Stimulated activated CD8-positive, alpha-beta memory T cell treated with anti-CD3 and anti-CD28 coated beads, Interleukin-12 subunit alpha, Interleukin-12 subunit beta, amount 100 ng/mL, for 4 hours (primary cell): ENCODE measurements at regions not wholly inside any gene's neighbourhood (a gene's known extent, or its start where the extent isn't known, plus 50 kb on each side); places are given as distances from the start of the nearest gene placed in this dataset.
"Not testable (repeated sequence)": the region's sequence is repeated elsewhere in the genome, so short reads cannot be mapped to it uniquely, and the experiment has no call there.

Source experiments
- DNase-seq: peaks from one replicate; pipeline ENCODE4 v3.0.0-alpha.2; 2020; ENCODE audit warnings: low read depth

GRCh38 chr10:8173866-8174243 is 119.4 kb downstream of the GATA3 start:
- DNase-seq, result no peak

GRCh38 chr10:8174762-8175161 is 120.3 kb downstream of the GATA3 start:
- DNase-seq, result no peak

GRCh38 chr10:8177526-8177925 is 123.0 kb downstream of the GATA3 start:
- not testable (repeated sequence) for DNase-seq

- DNase-seq, result not testable (repeated sequence)
Observed at GRCh38 chr10:8179773-8180172, 125.3 kb downstream of the GATA3 start.

- DNase-seq, result no peak
Observed at GRCh38 chr10:8180360-8181109, 126.0 kb downstream of the GATA3 start.

- no peak for DNase-seq
Observed at GRCh38 chr10:8181496-8182157, 127.1 kb downstream of the GATA3 start.

- DNase-seq, result no peak
Observed at GRCh38 chr10:8182806-8183205, 128.3 kb downstream of the GATA3 start.

- DNase-seq, result no peak
Observed at GRCh38 chr10:8183241-8183704, 128.8 kb downstream of the GATA3 start.

- DNase-seq, result no peak
Observed at GRCh38 chr10:8187171-8187666, 132.7 kb downstream of the GATA3 start.

GRCh38 chr10:8189458-8189857 is 135.0 kb downstream of the GATA3 start:
- no peak for DNase-seq

- no peak for DNase-seq
Observed at GRCh38 chr10:8192301-8192700, 137.8 kb downstream of the GATA3 start.

GRCh38 chr10:8193546-8193945 is 139.1 kb downstream of the GATA3 start:
- no peak for DNase-seq

GRCh38 chr10:8194050-8194449 is 139.6 kb downstream of the GATA3 start:
- no peak for DNase-seq

- DNase-seq, result no peak
Observed at GRCh38 chr10:8206882-8207281, 152.4 kb downstream of the GATA3 start.

- no peak for DNase-seq
Observed at GRCh38 chr10:8211631-8212030, 157.1 kb downstream of the GATA3 start.

GRCh38 chr10:8213735-8214134 is 159.2 kb downstream of the GATA3 start:
- no peak for DNase-seq

- DNase-seq, result no peak
Observed at GRCh38 chr10:8214587-8214986, 160.1 kb downstream of the GATA3 start.

GRCh38 chr10:8216893-8217292 is 162.4 kb downstream of the GATA3 start:
- no peak for DNase-seq

GRCh38 chr10:8221451-8221850 is 167.0 kb downstream of the GATA3 start:
- DNase-seq, result no peak

- no peak for DNase-seq
Observed at GRCh38 chr10:8224591-8224990, 170.1 kb downstream of the GATA3 start.

GRCh38 chr10:8225187-8225586 is 170.7 kb downstream of the GATA3 start:
- no peak for DNase-seq

GRCh38 chr10:8227246-8227645 is 172.8 kb downstream of the GATA3 start:
- no peak for DNase-seq

GRCh38 chr10:8229153-8229552 is 174.7 kb downstream of the GATA3 start:
- no peak for DNase-seq

- no peak for DNase-seq
Observed at GRCh38 chr10:8230902-8231301, 176.4 kb downstream of the GATA3 start.
